ENCODE measurements at regions not wholly inside any gene's neighbourhood (a gene's known extent, or its start where the extent isn't known, plus 50 kb on each side); places are given as distances from the start of the nearest gene placed in this dataset.
A peak's percentile ranks its signal among the peaks of the same experiment; 100 is the strongest.
"Not testable (repeated sequence)": the region's sequence is repeated elsewhere in the genome, so short reads cannot be mapped to it uniquely, and the experiment has no call there.

- no peak for DNase-seq (ENCODE audit: insufficient read length, low spot score)
- FAIRE-seq = no peak
- no peak for TF ChIP-seq POLR2A (IDR thresholded peaks at IDR 0.05; ENCODE audit: low read depth, low read length)
These were observed 145.0 kb downstream of the CCER1 start for GRCh38 chr12:90809940-90810339.

- FAIRE-seq (no peak), DNase-seq (ENCODE audit: insufficient read length, low spot score) (no peak)
- no peak for TF ChIP-seq POLR2A (IDR thresholded peaks at IDR 0.05; ENCODE audit: low read depth, low read length)
These were observed 146.4 kb downstream of the CCER1 start for GRCh38 chr12:90808568-90808967.

- no peak for DNase-seq (ENCODE audit: insufficient read length, low spot score)
- TF ChIP-seq POLR2A (IDR thresholded peaks at IDR 0.05; ENCODE audit: low read depth, low read length) = no peak
- FAIRE-seq = no peak
These were observed 152.2 kb downstream of the CCER1 start for GRCh38 chr12:90802727-90803126.

- DNase-seq (ENCODE audit: insufficient read length, low spot score) (peak; percentile 6), FAIRE-seq (peak; percentile 93)
- no peak for TF ChIP-seq POLR2A (IDR thresholded peaks at IDR 0.05; ENCODE audit: low read depth, low read length)
These were observed 153.2 kb downstream of the CCER1 start for GRCh38 chr12:90801776-90802175.

- no peak for FAIRE-seq
- TF ChIP-seq POLR2A (IDR thresholded peaks at IDR 0.05; ENCODE audit: low read depth, low read length) = no peak
- DNase-seq (ENCODE audit: insufficient read length, low spot score) = no peak
These were observed 160.8 kb downstream of the CCER1 start for GRCh38 chr12:90794212-90794611.

GRCh38 chr12:90792718-90793117 is 162.3 kb downstream of the CCER1 start:
- DNase-seq (ENCODE audit: insufficient read length, low spot score); FAIRE-seq: not testable (repeated sequence)

- DNase-seq (ENCODE audit: insufficient read length, low spot score) (no peak), FAIRE-seq (no peak)
- no peak for TF ChIP-seq POLR2A (IDR thresholded peaks at IDR 0.05; ENCODE audit: low read depth, low read length)
These were observed 163.5 kb downstream of the CCER1 start for GRCh38 chr12:90791445-90791844.

- no peak for FAIRE-seq
- no peak for TF ChIP-seq POLR2A (IDR thresholded peaks at IDR 0.05; ENCODE audit: low read depth, low read length)
- DNase-seq (ENCODE audit: insufficient read length, low spot score) = no peak
These were observed 164.2 kb downstream of the CCER1 start for GRCh38 chr12:90790747-90791146.

GRCh38 chr12:90773491-90773890 is 181.5 kb downstream of the CCER1 start:
- no peak for FAIRE-seq
- TF ChIP-seq POLR2A (IDR thresholded peaks at IDR 0.05; ENCODE audit: low read depth, low read length) = no peak
- DNase-seq (ENCODE audit: insufficient read length, low spot score) = no peak

GRCh38 chr12:90770861-90771260 is 184.1 kb downstream of the CCER1 start:
- DNase-seq (ENCODE audit: insufficient read length, low spot score) = no peak
- no peak for TF ChIP-seq POLR2A (IDR thresholded peaks at IDR 0.05; ENCODE audit: low read depth, low read length)
- no peak for FAIRE-seq

GRCh38 chr12:90757957-90758356 is 197.0 kb downstream of the CCER1 start:
- FAIRE-seq (no peak), DNase-seq (ENCODE audit: insufficient read length, low spot score) (no peak)
- TF ChIP-seq POLR2A (IDR thresholded peaks at IDR 0.05; ENCODE audit: low read depth, low read length) = no peak

- no peak for TF ChIP-seq POLR2A (IDR thresholded peaks at IDR 0.05; ENCODE audit: low read depth, low read length)
- FAIRE-seq (no peak), DNase-seq (ENCODE audit: insufficient read length, low spot score) (no peak)
These were observed 209.8 kb downstream of the CCER1 start for GRCh38 chr12:90745211-90745610.

- DNase-seq (ENCODE audit: insufficient read length, low spot score) (no peak), FAIRE-seq (no peak)
- no peak for TF ChIP-seq POLR2A (IDR thresholded peaks at IDR 0.05; ENCODE audit: low read depth, low read length)
These were observed 213.4 kb downstream of the CCER1 start for GRCh38 chr12:90741611-90742010.

GRCh38 chr12:90729736-90730135 is 225.2 kb downstream of the CCER1 start:
- no peak for FAIRE-seq
- TF ChIP-seq POLR2A (IDR thresholded peaks at IDR 0.05; ENCODE audit: low read depth, low read length) = no peak
- DNase-seq (ENCODE audit: insufficient read length, low spot score) = no peak

GRCh38 chr12:90712671-90713070 is 242.3 kb downstream of the CCER1 start:
- peak; percentile 10 for DNase-seq (ENCODE audit: insufficient read length, low spot score)
- no peak for TF ChIP-seq POLR2A (IDR thresholded peaks at IDR 0.05; ENCODE audit: low read depth, low read length)
- no peak for FAIRE-seq

GRCh38 chr12:90710711-90711110 is 244.3 kb downstream of the CCER1 start:
- TF ChIP-seq POLR2A (IDR thresholded peaks at IDR 0.05; ENCODE audit: low read depth, low read length) = no peak
- FAIRE-seq (no peak), DNase-seq (ENCODE audit: insufficient read length, low spot score) (no peak)
